ENCODE measurements at regions not wholly inside any gene's neighbourhood (a gene's known extent, or its start where the extent isn't known, plus 50 kb on each side); places are given as distances from the start of the nearest gene placed in this dataset.
"Not testable (repeated sequence)": the region's sequence is repeated elsewhere in the genome, so short reads cannot be mapped to it uniquely, and the experiment has no call there.

DNA sequence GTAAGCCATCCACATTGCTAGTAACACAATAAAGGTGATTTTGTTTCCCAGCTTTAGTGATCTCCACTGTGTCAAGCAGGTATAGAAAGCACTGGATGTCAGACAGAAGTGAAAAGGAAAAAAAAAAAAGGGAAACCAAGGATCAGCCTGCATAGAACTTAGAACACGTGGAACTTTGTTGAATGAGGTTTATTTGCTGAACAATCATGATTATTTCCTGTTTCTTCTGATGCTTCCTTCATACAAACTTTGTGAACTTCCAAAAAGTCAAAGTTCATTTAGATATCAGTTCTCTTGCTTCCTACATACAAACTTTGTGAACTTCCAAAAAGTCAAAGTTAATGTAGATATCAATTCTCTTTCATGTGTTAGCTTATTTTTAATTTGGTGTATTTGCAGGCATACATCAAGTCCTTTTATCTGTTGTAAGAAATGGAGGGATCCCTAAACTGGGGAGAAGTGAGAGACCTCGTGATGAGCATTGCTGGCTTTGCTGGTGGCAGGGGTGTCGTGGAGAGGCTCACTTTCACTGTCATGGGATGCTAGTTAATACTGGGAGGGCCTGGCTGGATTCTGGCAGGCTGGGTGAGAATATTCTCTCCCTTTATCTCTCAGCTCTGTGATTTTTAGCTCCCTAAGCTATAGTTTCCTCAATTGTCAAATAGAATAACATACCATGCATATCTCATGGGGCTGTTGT lies 298.4 kb downstream of the INHBA start:
- TF ChIP-seq, protein P1, sequence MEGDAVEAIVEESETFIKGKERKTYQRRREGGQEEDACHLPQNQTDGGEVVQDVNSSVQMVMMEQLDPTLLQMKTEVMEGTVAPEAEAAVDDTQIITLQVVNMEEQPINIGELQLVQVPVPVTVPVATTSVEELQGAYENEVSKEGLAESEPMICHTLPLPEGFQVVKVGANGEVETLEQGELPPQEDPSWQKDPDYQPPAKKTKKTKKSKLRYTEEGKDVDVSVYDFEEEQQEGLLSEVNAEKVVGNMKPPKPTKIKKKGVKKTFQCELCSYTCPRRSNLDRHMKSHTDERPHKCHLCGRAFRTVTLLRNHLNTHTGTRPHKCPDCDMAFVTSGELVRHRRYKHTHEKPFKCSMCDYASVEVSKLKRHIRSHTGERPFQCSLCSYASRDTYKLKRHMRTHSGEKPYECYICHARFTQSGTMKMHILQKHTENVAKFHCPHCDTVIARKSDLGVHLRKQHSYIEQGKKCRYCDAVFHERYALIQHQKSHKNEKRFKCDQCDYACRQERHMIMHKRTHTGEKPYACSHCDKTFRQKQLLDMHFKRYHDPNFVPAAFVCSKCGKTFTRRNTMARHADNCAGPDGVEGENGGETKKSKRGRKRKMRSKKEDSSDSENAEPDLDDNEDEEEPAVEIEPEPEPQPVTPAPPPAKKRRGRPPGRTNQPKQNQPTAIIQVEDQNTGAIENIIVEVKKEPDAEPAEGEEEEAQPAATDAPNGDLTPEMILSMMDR (IDR thresholded peaks at IDR 0.05; ENCODE audit: extremely low read depth, insufficient read depth, missing control alignments): no peak
- in situ Hi-C loops (cut with MboI; ENCODE audit: low pct_unique_long_range_greater_than_20kb, low sequenced_read_pairs, unreplicated experiment): no loop called here
- DNase-seq (ENCODE audit: low spot score): no peak

DNA sequence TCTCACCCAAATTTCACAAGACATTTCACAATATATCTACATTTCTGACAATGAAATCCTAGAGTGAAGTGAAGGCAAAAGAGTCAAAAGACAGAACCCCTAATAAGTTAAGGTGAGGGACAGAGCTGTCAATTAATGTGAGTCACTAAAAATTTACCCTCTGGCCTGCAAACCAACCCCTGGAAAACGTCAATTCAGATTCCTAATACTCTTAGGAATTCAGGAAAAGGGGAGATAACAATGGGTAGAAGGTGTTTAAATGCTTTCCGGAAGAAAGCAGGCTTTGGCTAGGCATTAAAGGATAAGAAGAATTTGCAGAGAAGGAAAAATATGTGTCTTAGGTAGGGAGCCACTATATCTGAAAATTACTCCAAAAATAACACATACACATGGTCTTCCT lies 299.6 kb downstream of the INHBA start:
- in situ Hi-C loops (cut with MboI; ENCODE audit: low pct_unique_long_range_greater_than_20kb, low sequenced_read_pairs, unreplicated experiment): no loop called here
- TF ChIP-seq, protein P1 (IDR thresholded peaks at IDR 0.05; ENCODE audit: extremely low read depth, insufficient read depth, missing control alignments): no peak
- no peak for DNase-seq (ENCODE audit: low spot score)

DNA sequence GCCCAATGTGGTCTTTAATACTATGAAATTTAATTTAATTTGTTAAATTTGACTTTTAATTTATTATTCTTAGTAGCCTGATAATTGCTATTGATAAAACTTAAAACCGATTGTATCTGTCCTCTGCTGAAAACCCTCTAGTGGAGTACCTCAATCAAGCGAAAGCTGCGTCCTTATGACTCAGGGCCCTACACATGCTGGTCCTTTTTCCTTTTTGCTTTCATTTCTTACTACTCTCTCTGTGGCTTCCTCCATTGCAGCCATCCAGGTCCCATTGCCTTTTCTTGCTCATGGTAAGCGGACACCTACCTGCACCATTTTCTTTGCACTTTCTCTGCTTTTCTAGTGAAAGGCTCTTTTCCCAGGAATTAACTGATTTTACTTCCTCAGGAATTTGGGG lies 301.1 kb downstream of the INHBA start:
- TF ChIP-seq, protein P1 (IDR thresholded peaks at IDR 0.05; ENCODE audit: extremely low read depth, insufficient read depth, missing control alignments): no peak
- DNase-seq (ENCODE audit: low spot score): no peak
- in situ Hi-C loops (cut with MboI; ENCODE audit: low pct_unique_long_range_greater_than_20kb, low sequenced_read_pairs, unreplicated experiment): no loop called here

DNA sequence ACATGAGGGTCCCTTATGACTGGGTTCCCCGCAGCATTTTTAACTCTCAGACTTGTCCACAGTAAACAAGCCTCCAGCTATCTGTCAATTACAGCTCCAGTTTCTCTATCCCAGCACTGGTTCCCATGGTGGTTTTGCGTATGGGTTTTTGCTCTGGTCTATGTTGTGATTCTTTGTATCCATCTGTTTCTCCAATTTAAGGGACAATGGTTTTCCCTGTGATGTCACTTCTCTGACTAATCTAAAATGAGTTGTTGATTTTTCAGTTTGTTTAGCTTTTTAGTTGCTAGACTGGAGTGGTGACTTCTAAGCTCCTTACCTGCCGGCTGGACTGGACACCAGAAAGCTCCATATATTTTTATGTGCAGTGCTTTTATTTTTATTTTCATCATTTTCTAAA lies 303.7 kb downstream of the INHBA start:
- in situ Hi-C loops (cut with MboI; ENCODE audit: low pct_unique_long_range_greater_than_20kb, low sequenced_read_pairs, unreplicated experiment): no loop called here
- DNase-seq (ENCODE audit: low spot score): no peak
- TF ChIP-seq, protein P1 (IDR thresholded peaks at IDR 0.05; ENCODE audit: extremely low read depth, insufficient read depth, missing control alignments): no peak

DNA sequence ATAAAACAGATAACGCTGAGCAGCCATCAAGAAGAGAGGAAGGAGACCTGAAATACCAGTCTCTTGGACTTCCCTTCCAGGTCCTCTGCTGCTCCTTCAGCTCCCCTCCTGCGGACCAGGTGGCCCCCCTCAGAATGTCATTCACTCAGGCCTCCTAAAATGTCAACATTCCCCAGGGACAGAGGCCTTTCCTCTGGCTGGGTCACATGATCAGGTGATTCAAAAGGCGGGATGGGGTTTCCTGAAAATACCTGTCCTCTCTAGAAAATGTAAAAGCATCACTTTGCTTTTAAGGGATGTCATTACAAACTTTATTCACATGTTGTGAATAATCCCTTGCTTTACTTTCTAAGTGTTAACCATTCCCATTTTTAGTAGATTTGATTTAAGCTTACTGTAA lies 311.1 kb downstream of the INHBA start:
- in situ Hi-C loops (cut with MboI; ENCODE audit: low pct_unique_long_range_greater_than_20kb, low sequenced_read_pairs, unreplicated experiment): no loop called here

DNA sequence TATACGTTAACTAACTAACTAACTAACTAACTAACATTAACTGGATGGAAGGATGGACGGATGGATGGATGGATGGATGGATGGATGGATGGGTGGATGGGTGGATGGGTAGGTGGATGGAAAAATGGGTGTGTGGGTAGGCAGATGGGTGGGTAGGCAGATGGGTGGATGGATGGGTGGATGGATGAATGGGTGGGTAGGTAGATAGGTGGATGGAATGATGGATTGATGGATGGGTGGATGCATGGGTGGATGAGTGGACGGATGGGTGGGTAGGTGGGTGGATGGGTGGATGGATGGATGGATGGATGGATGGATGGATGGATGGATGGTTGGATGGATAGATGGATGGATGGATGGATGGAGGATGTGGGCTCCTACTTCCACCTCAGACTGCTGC lies 314.0 kb downstream of the INHBA start:
- not testable (repeated sequence) for DNase-seq (ENCODE audit: low spot score)

More for the DNA sequence above, 311.1 kb downstream of the INHBA start:
- no peak for DNase-seq (ENCODE audit: low spot score)
- TF ChIP-seq, protein P1 (IDR thresholded peaks at IDR 0.05; ENCODE audit: extremely low read depth, insufficient read depth, missing control alignments): no peak

DNA sequence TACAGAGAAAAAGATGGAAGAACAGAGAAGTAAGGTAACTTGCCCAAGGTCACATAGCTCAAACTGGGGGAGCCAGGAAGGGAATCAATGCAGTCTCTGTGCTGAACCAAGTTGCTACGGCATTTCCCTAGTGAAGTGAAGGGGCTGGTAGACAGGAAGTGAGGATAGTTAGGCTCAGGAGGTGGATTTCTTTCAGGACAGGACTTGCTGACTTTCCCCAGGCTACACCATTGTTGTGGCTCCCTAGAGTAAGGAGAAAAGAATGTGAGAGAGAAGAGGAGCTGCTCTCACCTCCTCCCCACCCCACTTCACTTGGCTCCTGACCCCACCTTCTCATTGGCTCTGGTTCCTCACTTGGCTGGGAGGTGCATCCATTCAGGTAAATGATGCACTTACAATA lies 316.9 kb downstream of the INHBA start:
- DNase-seq (ENCODE audit: low spot score): no peak
- in situ Hi-C loops (cut with MboI; ENCODE audit: low pct_unique_long_range_greater_than_20kb, low sequenced_read_pairs, unreplicated experiment): no loop called here
- TF ChIP-seq, protein P1 (IDR thresholded peaks at IDR 0.05; ENCODE audit: extremely low read depth, insufficient read depth, missing control alignments): no peak

More for the DNA sequence above, 314.0 kb downstream of the INHBA start:
- in situ Hi-C loops (cut with MboI; ENCODE audit: low pct_unique_long_range_greater_than_20kb, low sequenced_read_pairs, unreplicated experiment): not testable (repeated sequence)
